Suprapubic skin (tissue), 4 donors: ENCODE measurements at regions not wholly inside any gene's neighbourhood (a gene's known extent, or its start where the extent isn't known, plus 50 kb on each side); places are given as distances from the start of the nearest gene placed in this dataset.

ENCODE experiments used
- CTCF ChIP-seq, 2 donors: fragments of 200-600 bp in 1 of 2; fragments of 450-650 bp in 1 of 2; sonication (generic) in 1 of 2; IDR thresholded peaks; one replicate each; pipeline ENCODE4 v1.5.1; 2016 to 2019; ENCODE audit warnings: antibody characterized with exemption in 2 of 2, mild to moderate bottlenecking in 1 of 2, moderate library complexity in 1 of 2
- POLR2A ChIP-seq, 2 donors: fragments of 450-650 bp; IDR thresholded peaks; one replicate each; pipeline ENCODE4 v1.6.1; 2017; ENCODE audit warnings: antibody characterized with exemption in 2 of 2, mild to moderate bottlenecking in 2 of 2, moderate library complexity in 2 of 2
- POLR2AphosphoS5 ChIP-seq, 3 donors: sonication (generic); formaldehyde crosslinking; IDR thresholded peaks; one replicate each; pipeline ENCODE4 v1.6.1; 2017; ENCODE audit warnings: antibody characterized with exemption in 3 of 3

GRCh38 chr4:1464581-1465171 is 58.4 kb upstream of the NKX1-1 start:
- TF ChIP-seq CTCF (IDR thresholded peaks at IDR 0.05) (no peak), POLR2A (IDR thresholded peaks at IDR 0.05) (no peak), POLR2AphosphoS5 (IDR thresholded peaks at IDR 0.05) (no peak)
